Femur (tissue), 1 donor: ENCODE measurements at regions not wholly inside any gene's neighbourhood (a gene's known extent, or its start where the extent isn't known, plus 50 kb on each side); places are given as distances from the start of the nearest gene placed in this dataset.

Source experiments
- DNase-seq: peaks from one replicate; pipeline ENCODE4 v3.0.0-alpha.2; 2017

DNA sequence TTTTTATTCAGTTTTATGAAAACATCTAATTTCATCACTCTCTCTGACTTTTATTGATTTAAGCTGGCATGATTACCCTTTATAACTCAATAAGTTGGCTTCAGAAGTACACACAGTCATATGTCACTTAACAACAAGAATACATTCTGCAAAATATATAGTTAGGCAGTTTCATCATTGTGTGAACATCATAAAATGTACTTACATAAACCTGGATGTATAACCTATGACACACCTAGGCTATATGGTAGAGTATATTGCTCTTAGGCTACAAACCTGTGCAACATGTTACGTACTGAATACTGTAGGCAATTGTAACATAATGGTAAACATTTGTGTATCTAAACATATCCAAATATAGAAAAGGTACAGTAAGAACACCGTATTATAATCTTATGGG lies 362.2 kb upstream of the BTBD3 start:
- DNase-seq: no peak

DNA sequence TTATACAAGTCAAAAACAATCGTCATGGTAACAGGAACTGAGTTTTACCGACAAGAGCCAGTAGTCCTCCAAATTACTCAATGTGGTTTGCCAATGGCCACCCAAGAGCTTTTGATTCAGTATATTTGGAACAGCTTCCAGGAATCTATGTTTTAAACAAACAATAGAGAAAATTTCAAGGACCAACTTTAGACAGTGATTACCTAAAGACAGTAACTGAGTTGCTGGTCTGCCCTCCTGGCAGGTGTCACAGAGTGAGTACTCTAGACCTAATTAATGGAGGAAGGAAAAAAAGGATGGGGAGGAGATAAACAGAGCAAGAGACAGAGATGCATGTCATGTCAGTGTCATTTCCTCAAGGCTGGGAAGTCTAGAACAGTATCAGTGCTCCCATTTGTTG lies 361.3 kb upstream of the BTBD3 start:
- no peak for DNase-seq

DNA sequence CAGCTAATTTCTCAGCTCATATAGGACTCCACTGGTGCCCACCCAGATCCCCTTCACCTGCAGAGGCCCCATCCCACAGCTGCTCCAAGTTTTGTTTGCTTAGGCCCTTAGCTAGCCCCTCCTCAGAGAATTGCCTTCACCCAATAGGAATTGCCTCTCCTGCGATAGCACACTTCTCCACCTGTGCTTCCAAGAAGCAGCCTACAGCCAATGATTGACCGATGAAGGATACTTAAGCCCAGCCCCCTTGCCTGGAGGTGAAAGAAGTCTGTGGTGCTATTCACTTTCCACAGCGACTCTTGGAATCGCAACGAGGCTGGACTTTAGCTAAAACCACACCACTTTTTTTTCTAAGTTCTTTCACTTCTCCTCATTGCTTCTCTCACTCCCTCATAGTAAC lies 353.2 kb upstream of the BTBD3 start:
- no peak for DNase-seq

- DNase-seq: no peak
Observed at GRCh38 chr20:11569163-11569562, 348.5 kb upstream of the BTBD3 start.

GRCh38 chr20:11573507-11573906 lies 344.2 kb upstream of the BTBD3 start:
- no peak for DNase-seq

DNA sequence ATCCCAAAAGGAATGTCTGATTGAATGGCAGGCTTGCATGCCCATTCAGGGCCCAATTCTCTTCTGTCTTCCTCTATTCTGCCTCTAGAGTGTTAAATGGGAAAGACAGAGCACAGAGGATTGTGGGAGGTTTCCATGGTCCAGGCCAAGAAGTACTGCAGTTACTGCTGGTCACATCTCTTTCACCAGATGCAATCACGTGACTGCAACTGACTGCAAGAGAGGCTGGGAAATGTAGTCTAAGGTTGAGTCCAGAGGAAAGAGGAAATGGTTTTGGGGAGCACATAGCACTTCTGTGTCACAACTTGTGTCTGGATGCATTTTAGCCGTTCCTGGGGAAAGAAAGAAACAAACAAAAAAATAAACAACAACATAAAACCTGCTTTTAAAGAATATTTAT lies 336.4 kb upstream of the BTBD3 start:
- DNase-seq: no peak

GRCh38 chr20:11582060-11582459 lies 335.6 kb upstream of the BTBD3 start:
- no peak for DNase-seq

- DNase-seq: no peak
Observed at GRCh38 chr20:11585752-11586352, 331.8 kb upstream of the BTBD3 start.

DNA sequence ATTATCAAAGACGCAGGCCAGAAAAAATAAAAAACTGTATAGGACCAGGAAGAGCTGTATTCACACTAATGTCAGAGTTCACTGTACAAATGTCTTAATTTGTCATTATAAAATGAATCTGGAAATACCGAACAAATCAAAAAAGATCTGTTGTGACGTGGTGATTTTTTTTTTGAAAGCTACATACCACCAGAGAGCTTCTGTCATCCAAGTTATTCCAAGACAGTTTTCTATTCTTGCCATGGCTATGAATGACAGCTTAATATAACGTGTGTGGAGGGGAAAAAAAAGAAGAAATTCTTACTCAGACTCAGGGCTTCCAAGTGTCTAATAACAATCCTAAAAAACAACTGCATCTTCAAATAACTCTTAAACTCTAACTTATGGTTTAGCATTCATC lies 328.8 kb upstream of the BTBD3 start:
- no peak for DNase-seq

DNA sequence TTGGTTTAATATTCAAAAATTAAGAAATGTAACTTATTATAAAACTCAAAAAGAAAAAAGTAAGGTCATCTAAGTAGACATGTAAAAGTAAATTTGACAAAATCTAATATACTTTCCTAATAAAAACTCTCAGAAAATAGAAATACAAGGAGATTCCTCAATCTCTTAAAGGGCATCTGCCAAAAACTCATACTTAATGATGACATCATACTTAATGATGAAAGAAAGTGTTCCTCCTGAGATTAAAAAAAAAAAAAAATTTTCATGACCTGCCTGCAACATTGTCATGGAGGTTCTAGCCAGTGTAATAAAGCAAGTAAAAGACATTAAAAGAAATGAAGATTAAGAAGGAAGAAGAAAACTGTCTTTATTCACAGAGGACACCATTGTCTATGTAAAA lies 325.7 kb upstream of the BTBD3 start:
- no peak for DNase-seq

GRCh38 chr20:11604339-11604738 lies 313.4 kb upstream of the BTBD3 start:
- DNase-seq: no peak

GRCh38 chr20:11607047-11607446 lies 310.6 kb upstream of the BTBD3 start:
- DNase-seq: no peak

DNA sequence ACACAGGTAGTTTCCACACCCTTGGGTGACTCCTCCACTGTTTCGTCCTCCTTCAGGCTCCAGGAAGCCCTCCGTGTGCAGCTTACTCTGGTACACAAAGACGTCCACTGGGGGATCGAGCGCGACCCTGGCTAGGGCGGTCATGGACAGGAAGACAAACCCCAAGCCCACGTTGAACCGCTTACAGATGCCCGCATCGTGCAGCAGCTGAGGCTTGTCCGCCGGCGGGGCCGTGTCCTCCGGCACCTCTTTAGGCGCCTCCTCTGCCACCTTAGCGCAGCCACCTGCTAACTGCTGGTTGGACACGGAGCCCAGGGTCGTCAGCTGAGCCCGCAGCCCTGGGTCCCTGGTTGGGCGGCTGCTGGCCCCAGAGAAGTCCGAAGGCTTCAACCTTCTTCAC lies 309.0 kb upstream of the BTBD3 start:
- no peak for DNase-seq

DNA sequence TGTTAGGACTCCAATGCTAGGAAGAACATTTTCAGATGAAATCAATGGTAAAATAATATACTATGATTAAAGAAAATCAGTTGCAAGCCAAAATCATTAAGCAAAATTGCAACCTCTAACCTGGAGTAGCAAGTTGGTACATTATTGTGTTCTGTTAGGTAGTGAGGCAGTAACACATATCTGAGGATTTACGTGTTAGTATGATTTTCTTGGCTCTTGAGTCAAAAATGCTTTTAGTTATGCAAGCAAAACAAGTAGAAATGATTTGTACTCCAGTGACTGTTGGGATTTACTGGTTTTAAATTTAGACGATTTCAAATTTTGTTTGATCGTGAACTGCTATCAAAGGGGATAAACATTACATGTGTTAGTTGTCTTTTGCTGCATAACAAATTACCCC lies 293.0 kb upstream of the BTBD3 start:
- no peak for DNase-seq

DNA sequence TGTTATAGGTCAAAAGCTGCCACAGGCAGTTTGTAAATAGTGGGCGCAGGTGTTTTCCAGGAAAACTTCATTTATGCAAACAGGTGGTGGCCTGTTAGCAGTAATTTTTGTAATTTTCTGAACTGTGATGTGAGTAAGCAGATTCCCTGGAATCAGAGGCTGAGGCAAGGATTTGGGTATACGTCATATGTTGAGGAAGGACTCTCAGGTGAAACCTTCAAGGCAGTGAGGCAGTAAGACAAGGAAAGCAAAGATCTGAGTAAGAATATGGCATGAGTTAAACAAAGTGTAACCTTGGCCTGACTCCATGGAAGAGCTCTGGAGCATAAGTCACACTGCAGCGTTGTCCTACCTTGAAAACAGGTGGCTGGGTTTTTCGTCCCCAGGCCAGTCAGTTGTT lies 291.1 kb upstream of the BTBD3 start:
- no peak for DNase-seq

DNA sequence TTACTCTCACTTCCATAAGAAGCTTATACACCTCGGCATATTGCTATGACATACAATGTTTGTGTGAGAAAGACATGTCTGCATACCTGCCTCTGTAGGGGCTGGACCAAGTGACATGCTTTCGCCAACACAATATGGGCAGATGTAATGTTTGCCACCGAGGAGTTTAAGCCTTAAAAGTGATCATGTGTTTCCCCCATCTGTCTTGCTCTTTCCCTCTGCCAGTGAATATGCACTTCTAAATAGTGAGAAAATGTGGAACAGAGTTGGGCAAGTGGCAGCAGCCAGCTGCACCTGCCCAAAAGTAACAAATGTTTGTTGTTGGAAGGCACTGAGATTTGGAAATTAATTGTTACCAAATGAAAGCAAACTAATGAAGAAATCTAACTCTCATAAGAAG lies 274.8 kb upstream of the BTBD3 start:
- no peak for DNase-seq

- DNase-seq: no peak
Observed at GRCh38 chr20:11646359-11646758, 271.3 kb upstream of the BTBD3 start.

DNA sequence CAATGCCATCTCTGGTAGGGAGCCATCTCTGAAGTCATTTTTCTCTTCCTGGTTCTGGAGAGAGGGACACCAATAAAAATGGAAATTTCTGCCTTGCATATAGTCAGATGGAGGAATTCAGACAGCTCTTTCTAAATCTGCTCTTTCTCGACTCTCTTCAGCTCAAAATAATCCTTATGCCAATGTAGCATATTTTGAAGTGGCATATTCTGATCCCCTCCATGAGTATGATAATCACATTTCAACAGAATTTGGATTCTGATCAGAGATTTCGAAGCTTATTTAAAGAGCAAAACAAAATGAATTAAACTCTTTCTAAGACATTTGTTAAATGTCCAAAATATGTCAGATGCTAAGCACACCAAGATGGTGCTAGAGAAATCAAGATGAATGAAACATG lies 267.1 kb upstream of the BTBD3 start:
- no peak for DNase-seq

GRCh38 chr20:11651138-11651537 lies 266.6 kb upstream of the BTBD3 start:
- no peak for DNase-seq

DNA sequence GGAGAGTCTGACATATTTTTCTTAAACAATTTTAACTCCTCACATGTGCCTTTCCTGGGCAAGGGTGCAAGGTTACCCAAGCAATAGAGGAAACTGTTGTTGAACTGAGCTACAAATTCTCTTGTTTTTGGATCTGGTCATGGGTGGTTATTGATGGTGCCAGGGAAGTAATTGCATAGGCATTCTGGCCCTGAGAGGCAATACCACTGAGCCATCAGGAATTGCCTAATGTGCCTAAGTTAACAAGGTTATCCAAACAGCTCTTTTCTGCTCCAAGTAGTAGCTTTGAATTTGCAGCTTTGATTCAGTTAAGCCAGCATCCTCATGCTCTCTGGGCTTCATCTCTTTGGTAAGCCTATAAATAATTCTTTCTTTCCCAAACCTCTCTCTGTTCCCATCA lies 266.0 kb upstream of the BTBD3 start:
- DNase-seq: no peak

- DNase-seq: no peak
Observed at GRCh38 chr20:11652128-11652527, 265.6 kb upstream of the BTBD3 start.

DNA sequence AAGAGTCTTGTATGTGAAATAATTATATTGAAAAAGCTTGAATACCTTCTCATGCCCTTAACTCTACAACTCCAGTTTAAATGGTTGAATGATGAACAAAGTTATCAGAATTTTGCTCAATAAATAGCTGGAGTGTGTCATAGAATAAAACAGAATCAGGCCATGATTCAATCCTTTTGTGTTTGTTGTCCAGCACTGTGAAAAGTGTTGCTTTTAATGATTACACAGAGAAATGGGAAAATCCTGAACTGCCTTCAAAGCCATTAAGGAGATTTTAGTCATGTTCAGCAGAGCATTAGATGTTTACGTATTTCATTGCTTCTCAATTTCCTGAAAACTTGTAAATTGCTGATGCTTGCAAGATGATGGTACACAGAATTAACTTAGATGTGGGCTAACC lies 262.9 kb upstream of the BTBD3 start:
- no peak for DNase-seq

DNA sequence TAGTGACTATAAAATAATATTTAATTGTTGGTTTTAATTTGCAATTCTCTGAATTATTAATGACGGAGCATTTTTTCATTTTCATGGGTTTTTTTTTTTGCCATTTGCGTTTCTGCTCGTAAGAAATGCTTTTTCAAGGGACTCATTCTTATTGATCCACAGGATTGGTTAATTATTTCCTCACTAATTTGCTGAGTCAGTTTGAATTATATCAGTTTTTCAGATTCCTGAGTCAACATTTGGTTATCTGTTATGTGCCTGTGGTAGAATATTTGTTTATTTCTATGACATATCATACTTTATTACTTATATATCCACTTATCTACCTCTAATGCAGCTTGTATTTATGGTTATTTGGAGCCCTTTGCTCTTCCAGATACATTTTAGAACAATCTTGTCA lies 257.0 kb upstream of the BTBD3 start:
- no peak for DNase-seq

DNA sequence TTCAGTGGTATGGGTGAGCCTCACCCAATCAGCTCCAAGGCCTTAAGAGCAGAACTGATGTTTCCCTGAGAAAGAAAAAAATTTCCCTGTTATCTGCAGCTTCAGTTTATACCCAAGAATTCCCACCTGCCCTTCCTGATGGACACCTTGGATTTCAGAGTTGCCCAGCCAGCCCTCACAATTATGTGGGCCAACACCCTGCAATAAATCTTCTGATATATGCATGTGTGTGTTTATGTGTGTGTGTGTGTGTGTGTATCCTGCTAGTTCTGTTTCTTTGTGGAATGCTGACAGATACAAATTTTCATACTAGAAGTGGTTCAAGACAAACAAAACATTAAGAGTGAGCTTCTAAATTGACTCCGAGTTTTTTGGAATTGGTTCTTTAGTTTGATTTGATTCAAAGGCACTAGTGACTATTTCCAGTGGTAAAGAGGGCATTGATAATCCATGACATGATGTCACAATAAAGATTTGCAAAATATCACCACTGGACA lies 246.6 kb upstream of the BTBD3 start:
- DNase-seq: no peak

DNA sequence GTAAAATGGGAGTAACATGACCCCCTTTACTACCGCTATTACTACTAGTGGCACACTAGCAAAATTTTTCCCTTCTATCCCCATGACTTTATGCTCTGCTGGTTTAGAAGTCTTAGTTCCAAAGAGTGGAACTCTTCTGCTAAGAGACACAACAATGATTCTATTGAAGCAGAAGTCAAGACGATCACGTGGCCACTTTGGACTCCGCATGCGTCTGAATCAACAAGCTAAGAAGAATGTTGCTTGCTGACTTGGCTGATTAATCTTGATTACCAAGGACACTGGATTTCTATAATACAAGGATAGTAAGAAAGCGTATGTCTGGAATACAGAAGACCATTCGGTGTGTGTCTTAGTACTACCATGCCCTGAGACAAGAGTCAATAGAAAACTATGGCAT lies 244.7 kb upstream of the BTBD3 start:
- no peak for DNase-seq
